HFF-Myc (cell line): ENCODE measurements at regions not wholly inside any gene's neighbourhood (a gene's known extent, or its start where the extent isn't known, plus 50 kb on each side); places are given as distances from the start of the nearest gene placed in this dataset.

ENCODE experiments used
- DNase-seq: peaks from one replicate; pipeline ENCODE4 v3.0.0-alpha.2; 2011; ENCODE audit warnings: low read depth; ENCODE audit errors: extremely low read depth
- H3K4me3 ChIP-seq: replicated peaks from 2 replicates; pipeline ENCODE4 v1.5.1; 2011; ENCODE audit warnings: low read depth, mild to moderate bottlenecking, control low read depth, low read length
- TF ChIP-seq, protein P1 (sequence below): IDR thresholded peaks from 2 replicates; pipeline ENCODE4 v1.5.1; 2012; ENCODE audit warnings: mild to moderate bottlenecking, low read depth, low read length, control low read depth; ENCODE audit errors: missing control alignments

DNA sequence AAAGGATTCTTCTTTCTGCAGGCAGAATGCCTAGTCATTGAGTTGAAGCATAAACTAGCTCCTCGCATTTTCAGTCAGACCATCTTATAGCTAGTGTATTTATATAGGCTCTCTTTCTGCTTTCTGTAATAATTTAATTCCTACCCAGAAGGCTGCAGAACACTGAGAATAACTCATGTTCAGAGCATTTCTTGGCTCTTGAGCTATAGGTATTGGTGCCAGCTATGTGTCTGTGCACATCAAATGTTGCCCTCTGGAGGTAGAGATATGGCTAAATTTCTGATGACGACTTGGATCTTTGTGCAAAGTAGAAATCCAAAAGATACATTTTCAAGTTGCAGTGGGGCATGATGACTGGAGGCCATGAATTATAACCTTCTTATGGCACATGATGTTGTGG is 336.2 kb upstream of the TPM1 start:
- no peak for DNase-seq
- TF ChIP-seq, protein P1, sequence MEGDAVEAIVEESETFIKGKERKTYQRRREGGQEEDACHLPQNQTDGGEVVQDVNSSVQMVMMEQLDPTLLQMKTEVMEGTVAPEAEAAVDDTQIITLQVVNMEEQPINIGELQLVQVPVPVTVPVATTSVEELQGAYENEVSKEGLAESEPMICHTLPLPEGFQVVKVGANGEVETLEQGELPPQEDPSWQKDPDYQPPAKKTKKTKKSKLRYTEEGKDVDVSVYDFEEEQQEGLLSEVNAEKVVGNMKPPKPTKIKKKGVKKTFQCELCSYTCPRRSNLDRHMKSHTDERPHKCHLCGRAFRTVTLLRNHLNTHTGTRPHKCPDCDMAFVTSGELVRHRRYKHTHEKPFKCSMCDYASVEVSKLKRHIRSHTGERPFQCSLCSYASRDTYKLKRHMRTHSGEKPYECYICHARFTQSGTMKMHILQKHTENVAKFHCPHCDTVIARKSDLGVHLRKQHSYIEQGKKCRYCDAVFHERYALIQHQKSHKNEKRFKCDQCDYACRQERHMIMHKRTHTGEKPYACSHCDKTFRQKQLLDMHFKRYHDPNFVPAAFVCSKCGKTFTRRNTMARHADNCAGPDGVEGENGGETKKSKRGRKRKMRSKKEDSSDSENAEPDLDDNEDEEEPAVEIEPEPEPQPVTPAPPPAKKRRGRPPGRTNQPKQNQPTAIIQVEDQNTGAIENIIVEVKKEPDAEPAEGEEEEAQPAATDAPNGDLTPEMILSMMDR, result no peak
- no peak overlapping the region for H3K4me3 ChIP-seq

DNA sequence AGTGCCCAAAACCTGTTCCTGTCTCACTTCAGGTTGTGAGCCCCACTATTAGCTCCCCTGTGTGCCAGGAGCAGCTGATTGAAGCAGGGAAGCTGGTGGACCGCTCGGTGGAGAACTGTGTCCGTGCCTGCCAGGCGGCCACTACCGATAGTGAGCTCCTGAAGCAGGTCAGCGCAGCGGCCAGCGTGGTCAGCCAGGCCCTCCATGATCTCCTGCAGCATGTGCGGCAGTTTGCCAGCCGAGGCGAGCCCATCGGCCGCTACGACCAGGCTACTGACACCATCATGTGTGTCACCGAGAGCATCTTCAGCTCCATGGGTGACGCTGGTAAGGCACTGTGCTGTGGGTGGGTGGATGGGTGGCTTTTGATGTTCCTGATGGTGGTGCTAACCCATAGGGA is 334.1 kb upstream of the TPM1 start:
- no peak overlapping the region for H3K4me3 ChIP-seq
- TF ChIP-seq, protein P1, result no peak

DNA sequence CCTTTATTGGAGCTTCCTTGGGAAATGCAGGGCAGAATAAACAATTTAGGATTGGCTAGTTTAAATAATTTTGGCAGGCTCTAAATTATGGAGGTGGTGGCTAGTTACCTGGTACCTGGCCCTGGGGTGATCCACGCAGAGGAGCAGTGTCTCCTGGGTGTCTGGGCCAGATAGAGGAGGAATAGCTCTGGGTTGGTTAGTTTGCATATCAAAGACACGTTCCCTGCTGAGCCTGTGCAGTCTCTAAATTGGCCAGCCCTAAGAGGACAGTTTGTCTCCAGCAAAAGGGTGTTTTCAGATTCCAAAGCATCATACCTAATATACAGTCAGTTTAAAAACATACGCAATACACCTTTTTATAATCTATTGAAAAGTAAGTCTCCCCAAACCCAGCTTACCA is 333.3 kb upstream of the TPM1 start:
- no peak overlapping the region for H3K4me3 ChIP-seq
- no peak for DNase-seq
- TF ChIP-seq, protein P1, result no peak

More for the DNA sequence above, 334.1 kb upstream of the TPM1 start:
- DNase-seq, result no peak

DNA sequence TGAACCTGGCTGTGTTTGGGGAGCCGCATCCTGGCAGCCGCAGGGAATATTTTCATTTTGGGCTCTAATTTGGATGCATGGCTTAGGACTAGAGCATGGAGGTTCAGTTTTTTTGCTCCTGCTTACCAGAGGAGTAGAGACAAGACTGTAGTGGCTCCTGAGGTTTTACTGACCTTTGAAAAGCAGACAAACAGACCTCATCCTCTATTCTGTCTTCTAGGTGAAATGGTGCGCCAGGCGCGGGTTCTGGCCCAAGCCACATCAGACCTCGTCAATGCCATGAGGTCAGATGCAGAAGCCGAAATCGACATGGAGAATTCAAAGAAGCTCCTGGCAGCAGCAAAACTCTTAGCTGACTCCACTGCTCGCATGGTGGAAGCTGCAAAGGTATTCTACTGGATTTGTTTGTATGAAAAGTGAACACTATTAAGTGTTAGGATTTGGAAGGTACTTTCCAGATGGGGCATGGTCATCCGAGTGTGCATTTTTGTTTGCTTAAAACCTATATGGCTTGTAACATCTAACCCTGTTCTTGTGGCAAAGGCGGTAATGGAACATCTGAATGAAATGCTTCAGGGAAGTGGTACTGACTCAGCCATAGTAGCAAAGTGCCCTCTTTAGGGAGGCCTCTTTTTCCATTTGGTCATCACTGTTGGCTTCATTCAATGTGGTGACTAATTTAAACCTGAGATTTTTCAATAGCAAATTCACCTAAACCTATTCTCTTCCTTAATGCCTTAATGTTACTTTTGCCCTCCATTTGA is 330.7 kb upstream of the TPM1 start:
- no peak for DNase-seq
- TF ChIP-seq, protein P1, result no peak
- H3K4me3 ChIP-seq, result no peak overlapping the region

DNA sequence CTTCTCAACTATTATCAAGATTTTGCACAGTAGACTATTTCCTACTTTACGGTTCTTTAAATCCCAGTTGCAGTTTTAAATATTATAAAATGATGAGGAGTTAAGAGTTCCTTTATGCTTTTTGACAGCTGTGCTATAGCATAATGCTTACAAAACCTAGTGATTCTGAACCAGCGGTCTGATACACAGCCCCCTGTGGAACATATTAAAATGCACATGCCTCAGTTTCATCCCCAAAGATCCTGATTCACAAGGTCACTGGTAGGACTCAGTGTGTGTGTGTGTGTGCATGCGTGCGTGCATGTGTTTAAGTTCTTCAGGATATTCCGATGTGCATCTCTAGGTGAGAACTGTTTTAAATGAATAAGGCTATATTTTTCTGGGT is 330.1 kb upstream of the TPM1 start:
- no peak for DNase-seq
- TF ChIP-seq, protein P1, result no peak
- H3K4me3 ChIP-seq, result no peak overlapping the region

DNA sequence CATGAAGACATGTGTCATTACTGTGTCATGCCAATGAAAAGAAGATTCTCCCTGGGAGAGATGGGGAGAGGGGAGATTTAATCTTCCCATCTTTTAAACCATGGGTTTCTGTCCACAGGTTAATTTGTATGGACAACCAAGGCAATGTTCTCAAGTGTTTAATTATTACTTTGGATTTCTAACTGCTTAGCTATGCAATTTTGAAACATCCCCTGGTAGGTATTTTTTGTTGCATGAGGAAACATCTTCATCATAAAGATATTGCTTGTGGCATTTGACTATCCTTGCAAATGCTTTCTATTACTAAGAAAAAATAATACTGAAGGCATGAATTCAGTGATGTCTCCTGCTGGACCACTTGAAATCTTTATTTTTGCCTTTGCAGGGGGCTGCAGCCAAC is 326.6 kb upstream of the TPM1 start:
- H3K4me3 ChIP-seq, result no peak overlapping the region
- DNase-seq, result no peak
- TF ChIP-seq, protein P1, result no peak

DNA sequence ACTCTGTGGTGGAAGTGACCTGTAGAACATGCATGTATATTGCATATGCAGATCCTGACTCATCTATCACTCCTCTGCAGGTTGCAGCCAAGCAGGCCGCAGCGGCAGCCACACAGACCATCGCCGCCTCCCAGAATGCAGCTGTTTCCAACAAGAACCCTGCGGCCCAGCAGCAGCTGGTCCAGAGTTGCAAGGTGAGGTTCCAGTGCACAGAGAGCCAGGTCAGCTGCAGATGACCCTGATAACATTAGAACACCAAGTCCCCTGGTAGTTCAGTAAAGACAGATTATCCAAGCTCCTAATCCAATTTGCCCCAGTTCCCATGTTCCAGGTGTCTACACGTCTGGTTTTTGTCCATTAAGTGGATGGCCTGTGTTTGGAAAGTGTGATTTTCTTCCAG is 325.1 kb upstream of the TPM1 start:
- DNase-seq, result no peak
- TF ChIP-seq, protein P1, result no peak
- no peak overlapping the region for H3K4me3 ChIP-seq
